ENCODE measurements at regions not wholly inside any gene's neighbourhood (a gene's known extent, or its start where the extent isn't known, plus 50 kb on each side); places are given as distances from the start of the nearest gene placed in this dataset.

GRCh38 chr12:44961887-44962286 lies 85.8 kb upstream of the NELL2 start:
- ChIA-PET CTCF (no interaction called here), POLR2A (no interaction called here)

- CTCF ChIA-PET: interaction anchor here (3.2 kb wide), 1 partner anchor 12 kb away, joined by 15 read pairs; no protein-coding TSS in a partner anchor
- POLR2A ChIA-PET: no interaction called here
These were observed 84.7 kb upstream of the NELL2 start for GRCh38 chr12:44960856-44961255.

- CTCF ChIA-PET: interaction anchor here (3.2 kb wide), 1 partner anchor 11 kb away, joined by 15 read pairs; no protein-coding TSS in a partner anchor
- POLR2A ChIA-PET: no interaction called here
These were observed 84.3 kb upstream of the NELL2 start for GRCh38 chr12:44960423-44960822.

GRCh38 chr12:44947163-44947562 lies 71.0 kb upstream of the NELL2 start:
- CTCF ChIA-PET: no interaction called here
- POLR2A ChIA-PET: no interaction called here

- ChIA-PET CTCF (no interaction called here), POLR2A (no interaction called here)
These were observed 66.6 kb upstream of the NELL2 start for GRCh38 chr12:44942714-44943113.

GRCh38 chr12:44930972-44931600 lies 55.0 kb upstream of the NELL2 start:
- CTCF ChIA-PET: interaction anchor here (0.8 to 1.7 kb wide), 6 partner anchors 18 to 165 kb away, joined by 3 to 6 read pairs (median 4); partner anchors contain the start of gene NELL2

GRCh38 chr12:44929236-44929885 lies 53.2 kb upstream of the NELL2 start:
- ChIA-PET POLR2A (no interaction called here), CTCF (interaction anchor here (1.6 kb wide), 1 partner anchor 154 kb away, joined by 5 read pairs; no protein-coding TSS in a partner anchor)

More at GRCh38 chr12:44930972-44931600, 55.0 kb upstream of the NELL2 start:
- POLR2A ChIA-PET: no interaction called here

Data from activated CD8-positive, alpha-beta memory T cell treated with anti-CD3 and anti-CD28 coated beads for 36 hours (primary cell).